Vagina (tissue), 2 donors: ENCODE measurements at regions not wholly inside any gene's neighbourhood (a gene's known extent, or its start where the extent isn't known, plus 50 kb on each side); places are given as distances from the start of the nearest gene placed in this dataset.

ENCODE experiments used
- CTCF ChIP-seq, 3 experiments: fragments of 450-650 bp in 2 of 3; fragments of 200-600 bp in 1 of 3; sonication (generic) in 1 of 3; IDR thresholded peaks; one replicate each; pipeline ENCODE4 v1.5.1; 2017 to 2019; ENCODE audit warnings: antibody characterized with exemption in 3 of 3, mild to moderate bottlenecking in 2 of 3, moderate library complexity in 2 of 3
- POLR2AphosphoS5 ChIP-seq, 2 donors: sonication (generic); formaldehyde crosslinking; IDR thresholded peaks; one replicate each; pipeline ENCODE4 v1.9.0; 2017; ENCODE audit warnings: antibody characterized with exemption in 2 of 2, mild to moderate bottlenecking in 2 of 2, low read depth in 1 of 2; ENCODE audit not compliant: insufficient read depth in 1 of 2

GRCh38 chr2:58616961-58617360 lies 375.8 kb upstream of the FANCL start:
- TF ChIP-seq CTCF (IDR thresholded peaks at IDR 0.05) (no peak), POLR2AphosphoS5 (IDR thresholded peaks at IDR 0.05; ENCODE audit: insufficient read depth in 1 of 2, low read depth in 1 of 2) (no peak)
